ENCODE measurements at regions not wholly inside any gene's neighbourhood (a gene's known extent, or its start where the extent isn't known, plus 50 kb on each side); places are given as distances from the start of the nearest gene placed in this dataset.

- TF ChIP-seq CTCF (IDR thresholded peaks at IDR 0.05; ENCODE audit: low read depth, low read length, missing input control) = no peak
- TF ChIP-seq REST (IDR thresholded peaks at IDR 0.05) = no peak
- TF ChIP-seq MAX (IDR thresholded peaks at IDR 0.05) = no peak
- TF ChIP-seq TAF1 (conservative IDR thresholded peaks at IDR 0.05) = no peak
- TF ChIP-seq RAD21 (IDR thresholded peaks at IDR 0.05) = no peak
- TF ChIP-seq RXRA (IDR thresholded peaks at IDR 0.05) = no peak
- no peak for TF ChIP-seq EGR1 (IDR thresholded peaks at IDR 0.05; ENCODE audit: low read depth in 2 of 2)
- no peak for TF ChIP-seq SP1 (IDR thresholded peaks at IDR 0.05)
- TF ChIP-seq YY1 (IDR thresholded peaks at IDR 0.05) = no peak
- TF ChIP-seq ZBTB33 (IDR thresholded peaks at IDR 0.05) = no peak
Observed at GRCh38 chr1:38625939-38626338, 233.6 kb downstream of the RRAGC start.

Data from liver (tissue), 3 donors.